Trophoblast cell (in vitro differentiated cells and primary cell): ENCODE measurements at regions not wholly inside any gene's neighbourhood (a gene's known extent, or its start where the extent isn't known, plus 50 kb on each side); places are given as distances from the start of the nearest gene placed in this dataset.

ENCODE experiments used
- DNase-seq, 2 donors: peaks; one replicate each; pipeline ENCODE4 v3.0.0-alpha.2; 2016
- H2AFZ ChIP-seq: 2 replicates; pipeline ENCODE4 v1.6.1; 2013; ENCODE audit warnings: low read length, moderate library complexity, mild to moderate bottlenecking; ENCODE audit not compliant: insufficient read depth, poor library complexity
- H2AK5ac ChIP-seq: 2 replicates; pipeline ENCODE4 v1.6.1; 2013; ENCODE audit warnings: mild to moderate bottlenecking, low read length
- H2BK120ac ChIP-seq: 2 replicates; pipeline ENCODE4 v1.6.1; 2013; ENCODE audit warnings: low read length, mild to moderate bottlenecking, moderate library complexity; ENCODE audit not compliant: insufficient read depth, poor library complexity
- H2BK12ac ChIP-seq: 2 replicates; pipeline ENCODE4 v1.6.1; 2013; ENCODE audit warnings: mild to moderate bottlenecking, low read length, moderate library complexity
- H2BK5ac ChIP-seq: 2 replicates; pipeline ENCODE4 v1.6.1; 2013; ENCODE audit warnings: low read length, low read depth, moderate library complexity, mild to moderate bottlenecking; ENCODE audit not compliant: poor library complexity
- H3K14ac ChIP-seq: 2 replicates; pipeline ENCODE4 v1.6.1; 2013; ENCODE audit warnings: mild to moderate bottlenecking, low read length
- H3K18ac ChIP-seq: 2 replicates; pipeline ENCODE4 v1.6.1; 2013; ENCODE audit warnings: mild to moderate bottlenecking, low read length
- H3K23ac ChIP-seq: 2 replicates; pipeline ENCODE4 v1.6.1; 2013; ENCODE audit warnings: low read length
- H3K27ac ChIP-seq: 2 replicates; pipeline ENCODE4 v1.5.1; 2013; ENCODE audit warnings: low read depth, mild to moderate bottlenecking, inconsistent platforms, low read length, moderate library complexity
- H3K27me3 ChIP-seq: 2 replicates; pipeline ENCODE4 v1.6.1; 2013; ENCODE audit warnings: inconsistent platforms, mild to moderate bottlenecking, low read length, moderate library complexity; ENCODE audit not compliant: insufficient read depth
- H3K36me3 ChIP-seq, 2 experiments: 1 replicate in 1 of 2; 2 replicates in 1 of 2; pipeline ENCODE4 v1.6.1; 2013; ENCODE audit warnings: low read length in 2 of 2, mild to moderate bottlenecking in 2 of 2, moderate library complexity in 1 of 2; ENCODE audit not compliant: insufficient read depth in 2 of 2, control insufficient read depth in 1 of 2
- H3K4ac ChIP-seq: 2 replicates; pipeline ENCODE4 v1.6.1; 2013; ENCODE audit warnings: low read depth, mild to moderate bottlenecking, low read length, moderate library complexity
- H3K4me1 ChIP-seq, 2 experiments: 1 replicate in 1 of 2; 2 replicates in 1 of 2; pipeline ENCODE4 v1.6.1; 2013; ENCODE audit warnings: low read length in 2 of 2, mild to moderate bottlenecking in 2 of 2, moderate library complexity in 1 of 2; ENCODE audit not compliant: insufficient read depth in 2 of 2, control insufficient read depth in 1 of 2
- H3K4me2 ChIP-seq: 2 replicates; pipeline ENCODE4 v1.6.1; 2013; ENCODE audit warnings: inconsistent platforms, mild to moderate bottlenecking, low read length, moderate library complexity
- H3K4me3 ChIP-seq: 2 replicates; pipeline ENCODE4 v1.5.1; 2013; ENCODE audit warnings: mild to moderate bottlenecking, low read depth, low read length, inconsistent platforms
- H3K79me1 ChIP-seq: one replicate; pipeline ENCODE4 v1.6.1; 2013; ENCODE audit warnings: low read length
- H3K79me2 ChIP-seq: 2 replicates; pipeline ENCODE4 v1.6.1; 2013; ENCODE audit warnings: low read length, mild to moderate bottlenecking; ENCODE audit not compliant: control insufficient read depth, insufficient read depth, poor library complexity
- H3K9ac ChIP-seq: 2 replicates; pipeline ENCODE4 v1.6.1; 2013; ENCODE audit warnings: mild to moderate bottlenecking, low read length
- H3K9me3 ChIP-seq: 2 replicates; pipeline ENCODE4 v1.6.1; 2013; ENCODE audit warnings: low read depth, mild to moderate bottlenecking, control low read depth, inconsistent platforms, low read length; ENCODE audit not compliant: insufficient read depth
- H4K12ac ChIP-seq: 2 replicates; pipeline ENCODE4 v1.6.1; 2013; ENCODE audit warnings: low read depth, mild to moderate bottlenecking, low read length, moderate library complexity
- H4K8ac ChIP-seq: 2 replicates; pipeline ENCODE4 v1.6.1; 2013; ENCODE audit warnings: low read depth, mild to moderate bottlenecking, low read length, moderate library complexity
- H4K91ac ChIP-seq: one replicate; pipeline ENCODE4 v1.6.1; 2013; ENCODE audit warnings: low read depth, mild to moderate bottlenecking, low read length, moderate library complexity
- WGBS: extraction: QIAGEN DNeasy Blood & Tissue Kit; methylation state at CpG from one replicate; pipeline ENCODE4 v1.1.7; 2013; ENCODE audit warnings: missing lambda C conversion rate; ENCODE audit not compliant: insufficient read length, insufficient coverage; ENCODE audit errors: extremely low coverage; 5-methylcytosine and 5-hydroxymethylcytosine counted together

DNA sequence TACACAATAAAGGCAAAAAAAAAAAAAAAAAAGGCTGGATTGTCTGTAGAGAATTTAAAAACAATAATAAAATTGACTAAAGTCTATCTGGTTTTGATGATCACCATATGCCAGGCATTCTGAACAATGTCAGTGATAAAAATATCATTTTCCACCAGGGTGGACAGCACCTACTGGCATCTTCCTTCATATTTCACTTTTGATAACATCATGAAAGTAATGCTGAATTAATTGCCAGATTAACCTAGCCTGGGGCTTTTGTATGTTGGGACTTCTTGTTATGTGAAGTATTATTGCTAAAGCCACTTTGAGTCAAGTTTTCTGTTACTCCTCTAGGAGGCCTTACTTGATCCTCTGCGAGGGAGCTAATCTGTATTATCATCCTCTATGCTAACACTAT lies 73.8 kb upstream of the FAM98A start:
- H2BK5ac ChIP-seq: no peak overlapping the region
- no peaks in the 10 kb centered on the region for H3K36me3 ChIP-seq
- no peak overlapping the region for H4K12ac ChIP-seq
- DNase-seq: peak in 1 of 2 donors; percentile 12
- no peaks in the 10 kb centered on the region for H3K4me1 ChIP-seq
- no peak overlapping the region for H3K23ac ChIP-seq
- H4K91ac ChIP-seq: no peak overlapping the region
- H3K4ac ChIP-seq: no peak overlapping the region
- H2BK12ac ChIP-seq: no peak overlapping the region
- no peak overlapping the region for H4K8ac ChIP-seq
- H2AK5ac ChIP-seq: no peak overlapping the region
- H2AFZ ChIP-seq: no peak overlapping the region
- WGBS: no CpG with 5 or more reads among the region's 1 CpG
- no peak overlapping the region for H2BK120ac ChIP-seq
- no peak overlapping the region for H3K9ac ChIP-seq
- H3K18ac ChIP-seq: no peak overlapping the region
- H3K79me1 ChIP-seq: no peaks in the 10 kb centered on the region
- H3K27ac ChIP-seq: no peak overlapping the region
- H3K27me3 ChIP-seq: no peaks in the 10 kb centered on the region
- H3K4me2 ChIP-seq: no peak overlapping the region
- no peaks in the 10 kb centered on the region for H3K79me2 ChIP-seq
- no peaks in the 10 kb centered on the region for H3K9me3 ChIP-seq
- no peak overlapping the region for H3K4me3 ChIP-seq
- H3K14ac ChIP-seq: no peak overlapping the region

DNA sequence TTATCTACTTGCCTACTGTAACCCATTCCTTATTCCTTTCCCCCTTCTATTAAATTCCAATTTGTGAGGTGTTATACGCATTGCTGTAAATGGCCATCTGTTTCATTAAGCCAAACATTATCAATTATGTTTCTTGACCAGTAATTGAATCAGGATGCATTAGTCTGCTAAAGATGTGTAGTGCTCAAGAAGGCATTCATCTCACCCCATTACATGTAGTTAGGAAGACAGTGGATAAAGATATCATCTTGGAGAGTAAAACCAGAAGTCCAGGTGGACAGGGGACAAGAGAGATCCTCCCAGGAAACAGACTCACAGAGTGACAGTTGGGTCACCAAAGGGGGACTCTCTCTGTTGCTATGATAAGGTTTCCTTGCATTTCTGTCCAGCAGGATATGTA lies 73.3 kb upstream of the FAM98A start:
- DNase-seq: no peak
- Histone ChIP-seq H3K18ac (no peak overlapping the region), H3K27ac (no peak overlapping the region), H3K9me3 (no peaks in the 10 kb centered on the region), H3K4me1 (no peaks in the 10 kb centered on the region), H3K9ac (no peak overlapping the region), H2AFZ (no peak overlapping the region), H3K27me3 (no peaks in the 10 kb centered on the region), H3K23ac (no peak overlapping the region), H4K91ac (no peak overlapping the region), H3K79me2 (no peaks in the 10 kb centered on the region), H2AK5ac (no peak overlapping the region), H4K8ac (no peak overlapping the region), H2BK5ac (no peak overlapping the region), H3K4me2 (no peak overlapping the region), H3K36me3 (no peaks in the 10 kb centered on the region), H2BK120ac (no peak overlapping the region), H3K4me3 (no peak overlapping the region), H3K79me1 (no peaks in the 10 kb centered on the region), H4K12ac (no peak overlapping the region), H3K14ac (no peak overlapping the region), H3K4ac (no peak overlapping the region), H2BK12ac (no peak overlapping the region)
- WGBS: no CpG with 5 or more reads among the region's 1 CpG

DNA sequence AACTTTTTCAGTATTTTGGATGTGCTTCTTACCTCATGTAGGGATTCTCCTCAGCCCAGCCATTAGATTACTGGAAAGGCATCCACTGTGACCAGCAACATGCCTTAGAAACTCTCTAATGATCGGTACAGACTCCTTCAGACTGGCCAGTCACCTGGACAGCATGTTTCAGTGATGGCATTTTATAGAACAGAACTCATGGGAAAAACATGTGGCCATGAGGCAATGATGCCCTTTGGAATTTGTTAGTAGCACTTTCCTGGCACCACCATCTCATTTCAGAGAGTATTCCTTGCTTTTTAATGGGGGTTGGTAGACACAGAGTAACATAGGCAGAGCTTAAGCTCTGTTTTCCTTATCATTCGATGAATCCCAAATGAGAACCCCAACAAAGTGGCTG lies 72.1 kb upstream of the FAM98A start:
- Histone ChIP-seq H2BK12ac (no peak overlapping the region), H3K9me3 (peaks cover 3% of the 10 kb centered on the region), H3K36me3 (no peaks in the 10 kb centered on the region), H3K9ac (no peak overlapping the region), H4K12ac (no peak overlapping the region), H3K27ac (no peak overlapping the region), H3K4me1 (no peaks in the 10 kb centered on the region), H3K18ac (no peak overlapping the region), H3K14ac (no peak overlapping the region), H3K4ac (no peak overlapping the region), H4K8ac (no peak overlapping the region), H2AFZ (no peak overlapping the region), H3K4me3 (no peak overlapping the region), H2BK120ac (no peak overlapping the region), H4K91ac (no peak overlapping the region), H3K27me3 (no peaks in the 10 kb centered on the region), H3K79me1 (no peaks in the 10 kb centered on the region), H2AK5ac (no peak overlapping the region), H2BK5ac (no peak overlapping the region), H3K23ac (no peak overlapping the region), H3K79me2 (no peaks in the 10 kb centered on the region), H3K4me2 (no peak overlapping the region)
- no CpG with 5 or more reads among the region's 2 CpGs for WGBS
- no peak for DNase-seq

DNA sequence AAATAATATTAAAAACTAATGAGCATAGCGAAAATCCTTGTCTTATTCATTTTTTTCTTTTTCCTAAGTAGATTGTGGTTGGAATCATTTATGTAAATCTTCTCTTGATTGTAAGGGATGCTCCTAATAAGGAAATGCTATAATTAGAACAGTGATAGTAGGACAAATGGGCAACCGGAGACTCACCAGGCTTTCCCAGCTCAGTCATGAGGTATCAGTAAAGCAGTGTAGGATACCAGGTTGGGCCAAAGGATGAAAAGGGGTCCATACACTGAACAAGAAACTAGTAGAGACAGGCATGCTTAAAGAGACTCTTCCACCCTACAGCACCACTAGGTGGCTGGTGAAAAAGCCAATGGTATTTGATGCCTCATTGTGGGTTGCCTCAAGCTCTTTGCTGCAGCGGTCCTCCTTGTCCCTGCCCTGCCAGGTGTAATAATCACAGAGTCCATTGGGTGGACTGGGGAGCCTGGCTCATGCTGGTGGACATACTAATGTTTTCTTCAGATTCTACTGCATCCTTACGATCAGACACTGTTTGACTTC lies 71.4 kb upstream of the FAM98A start:
- Histone ChIP-seq H2BK12ac (no peak overlapping the region), H2AFZ (no peak overlapping the region), H3K9ac (no peak overlapping the region), H3K4me1 (no peaks in the 10 kb centered on the region), H3K14ac (no peak overlapping the region), H2BK120ac (no peak overlapping the region), H3K4ac (no peak overlapping the region), H3K79me2 (no peaks in the 10 kb centered on the region), H2AK5ac (no peak overlapping the region), H3K27me3 (no peaks in the 10 kb centered on the region), H3K18ac (no peak overlapping the region), H3K27ac (no peak overlapping the region), H3K9me3 (peaks cover 3% of the 10 kb centered on the region), H3K79me1 (no peaks in the 10 kb centered on the region), H4K8ac (no peak overlapping the region), H2BK5ac (no peak overlapping the region), H3K23ac (no peak overlapping the region), H3K4me3 (no peak overlapping the region), H3K36me3 (no peaks in the 10 kb centered on the region), H3K4me2 (no peak overlapping the region), H4K91ac (no peak overlapping the region), H4K12ac (no peak overlapping the region)
- no peak for DNase-seq
- whole genome bisulfite sequencing: no CpG with 5 or more reads among the region's 4 CpGs
